ENCODE measurements at regions not wholly inside any gene's neighbourhood (a gene's known extent, or its start where the extent isn't known, plus 50 kb on each side); places are given as distances from the start of the nearest gene placed in this dataset.

DNA sequence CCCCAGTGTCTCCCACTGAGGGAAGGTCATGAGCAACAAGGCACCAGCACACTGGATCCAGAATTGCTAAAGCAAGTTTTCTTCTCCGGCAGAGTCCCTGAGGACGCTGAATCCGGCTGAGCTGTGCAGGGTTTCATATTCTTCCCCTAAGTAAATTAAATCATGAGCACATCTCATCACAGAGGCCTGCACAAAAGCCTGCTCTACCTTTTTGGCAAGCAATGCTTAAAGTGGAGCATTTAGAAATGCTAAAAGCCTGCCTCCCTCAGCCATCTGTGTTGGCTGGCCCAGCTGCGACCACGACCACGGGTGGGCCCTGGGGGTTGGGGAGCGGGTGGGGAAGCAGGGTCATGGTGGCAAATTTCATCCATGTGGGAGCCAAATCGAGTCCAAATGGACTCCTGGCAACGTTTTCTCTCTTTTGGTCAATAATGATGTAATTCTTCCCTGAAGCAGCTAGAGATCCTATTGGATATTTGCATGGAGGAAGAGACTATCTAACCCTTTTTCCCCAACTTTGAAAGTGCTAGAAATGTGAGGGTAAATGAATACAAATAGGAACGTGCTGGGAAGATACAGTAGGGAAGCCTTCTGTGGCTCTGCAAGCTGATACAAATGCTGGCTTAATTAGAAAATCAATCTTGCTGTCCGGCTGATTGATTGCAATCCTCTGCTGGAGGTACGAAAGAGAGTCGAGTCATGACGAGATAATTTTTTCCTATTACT lies 532.8 kb upstream of the TBL1XR1 start:
- DNase-seq, result peak; percentile 57

DNA sequence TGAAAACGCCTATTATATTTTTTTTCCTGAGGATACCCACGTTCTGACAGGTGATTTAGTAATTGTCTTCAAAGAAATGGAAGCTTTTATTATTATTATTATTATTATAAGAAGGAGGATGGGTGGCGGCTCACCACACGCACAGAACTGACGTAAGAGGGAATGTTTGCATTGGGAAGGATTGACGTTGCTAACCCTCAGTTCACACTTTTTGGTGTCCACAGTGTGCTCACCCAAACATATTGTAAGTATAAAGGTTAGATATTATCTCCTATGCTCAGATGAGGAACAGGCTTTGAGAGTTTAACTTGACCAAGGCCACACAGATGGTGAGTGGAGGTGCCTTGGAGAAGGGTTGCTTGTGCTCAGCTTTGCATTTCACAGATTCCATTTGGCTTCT lies 533.5 kb upstream of the TBL1XR1 start:
- DNase-seq, result no peak

DNA sequence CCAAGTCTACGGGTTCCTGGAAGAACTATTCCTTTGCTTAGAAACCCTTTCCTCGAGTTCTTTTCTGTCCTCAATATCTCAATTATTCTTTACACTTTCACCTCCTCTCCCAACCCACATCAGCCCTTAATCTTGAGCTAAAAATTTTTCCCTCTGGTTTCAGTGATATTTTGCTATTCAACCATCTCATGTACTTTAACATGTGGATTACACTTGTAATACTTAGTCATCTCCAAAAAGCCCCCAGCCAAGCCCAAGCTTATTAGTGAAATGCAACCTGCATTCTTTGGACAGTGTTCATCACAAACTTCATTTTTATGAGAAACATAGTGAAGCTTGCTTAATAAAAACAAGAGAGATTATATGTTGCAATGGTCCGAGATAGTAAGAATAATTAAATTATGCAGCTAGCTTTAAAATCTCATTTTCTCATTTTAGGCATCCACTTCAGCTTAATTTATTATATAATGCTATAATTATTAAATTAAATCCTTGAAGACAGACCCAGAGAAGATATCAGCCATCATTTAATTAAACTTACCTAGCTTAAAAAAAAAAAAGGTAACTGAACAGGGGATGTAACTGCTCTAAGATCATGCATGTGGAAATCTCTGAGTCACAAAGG lies 534.5 kb upstream of the TBL1XR1 start:
- no peak for DNase-seq

DNA sequence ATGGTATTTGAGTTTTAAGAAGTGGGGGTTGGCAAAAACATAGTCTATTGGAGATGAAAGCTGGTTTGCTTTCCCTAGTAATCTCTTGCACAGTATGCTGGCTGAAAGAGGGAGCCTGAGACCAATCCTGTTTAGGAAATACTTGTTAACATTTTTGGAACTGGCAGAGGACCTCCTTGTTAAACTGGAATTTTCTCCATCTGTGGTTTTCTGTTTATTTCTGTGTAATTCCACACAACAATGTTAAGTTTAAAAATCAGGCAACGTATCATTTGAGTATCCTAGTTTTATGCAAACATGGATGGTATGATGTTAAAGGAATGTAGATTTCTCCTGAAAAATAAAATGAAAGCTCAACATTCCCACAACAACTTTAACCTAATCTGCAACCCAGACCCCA lies 536.0 kb upstream of the TBL1XR1 start:
- no peak for DNase-seq

DNA sequence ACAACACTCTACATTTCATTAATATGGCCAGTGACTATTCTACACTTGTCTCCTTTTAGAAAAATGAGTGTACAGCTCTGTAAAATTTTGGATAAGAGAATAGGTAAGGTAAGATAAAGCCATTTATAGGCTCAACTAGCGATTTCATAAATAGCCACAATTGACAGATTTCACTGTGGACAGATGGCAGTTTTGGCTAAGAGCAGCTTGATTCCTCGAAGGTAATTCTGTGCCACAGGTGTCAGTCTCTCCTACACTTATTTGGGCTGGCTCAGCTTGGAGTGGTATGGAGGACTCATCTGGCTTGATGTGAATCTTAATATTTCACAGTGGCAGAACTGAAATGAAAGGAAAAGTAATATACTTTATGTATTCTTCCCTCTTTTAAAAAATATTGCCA lies 536.7 kb upstream of the TBL1XR1 start:
- DNase-seq, result peak; percentile 63

DNA sequence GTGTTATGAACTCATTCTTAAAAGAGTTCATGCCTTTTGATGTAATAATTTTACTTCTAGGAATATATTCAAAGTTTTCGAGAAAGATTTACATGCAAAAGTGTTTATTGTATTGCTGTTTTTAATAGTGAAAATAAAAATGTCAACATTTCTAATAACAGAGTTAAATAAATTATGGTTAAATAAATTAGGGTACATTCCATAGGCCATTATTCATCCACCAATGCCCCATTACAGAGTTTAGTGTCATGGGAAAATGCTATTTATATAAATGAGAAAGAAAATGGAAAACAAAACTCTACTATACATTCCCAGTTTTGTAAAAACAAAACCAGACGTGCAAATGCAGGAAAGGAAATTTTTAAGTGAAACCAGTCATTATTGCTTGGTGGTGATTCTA lies 538.1 kb upstream of the TBL1XR1 start:
- no peak for DNase-seq

DNA sequence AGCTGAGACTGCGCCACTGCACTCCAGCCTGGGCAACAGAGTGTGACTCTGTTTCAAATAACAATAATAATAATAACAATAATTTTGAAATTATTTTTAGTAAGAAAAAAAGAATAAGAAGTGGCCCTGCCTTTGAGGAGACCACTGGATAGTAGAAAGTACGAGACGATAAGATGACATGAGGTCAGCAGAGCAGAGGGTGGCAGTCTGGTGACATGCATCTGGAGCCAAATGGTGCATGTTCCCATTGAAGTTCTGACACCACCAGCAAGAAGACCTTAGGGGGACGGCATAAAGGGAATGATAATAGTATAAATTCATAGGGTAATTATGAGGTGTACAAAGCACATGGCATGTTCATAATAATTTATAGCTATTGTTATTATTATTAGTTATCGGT lies 542.2 kb upstream of the TBL1XR1 start:
- DNase-seq, result no peak

DNA sequence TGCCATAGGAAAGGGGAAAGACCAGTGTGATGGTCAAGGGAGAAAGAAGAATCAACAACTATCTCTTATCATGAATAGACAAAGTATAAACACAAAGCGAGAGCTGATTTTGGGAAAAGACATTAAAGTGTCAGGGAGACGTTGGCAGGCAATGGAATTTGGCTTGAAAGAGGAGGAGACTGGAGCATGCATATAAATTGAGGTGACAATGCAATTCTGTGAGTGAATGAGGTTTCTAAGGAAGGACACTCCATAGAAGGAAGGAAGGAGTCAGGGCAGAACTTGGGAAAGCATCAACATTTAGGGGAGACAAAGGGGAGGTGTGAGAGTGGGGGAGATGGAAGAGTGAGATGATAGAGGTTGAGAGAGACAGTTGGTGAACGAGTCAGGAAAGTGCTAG lies 543.0 kb upstream of the TBL1XR1 start:
- DNase-seq, result no peak

DNA sequence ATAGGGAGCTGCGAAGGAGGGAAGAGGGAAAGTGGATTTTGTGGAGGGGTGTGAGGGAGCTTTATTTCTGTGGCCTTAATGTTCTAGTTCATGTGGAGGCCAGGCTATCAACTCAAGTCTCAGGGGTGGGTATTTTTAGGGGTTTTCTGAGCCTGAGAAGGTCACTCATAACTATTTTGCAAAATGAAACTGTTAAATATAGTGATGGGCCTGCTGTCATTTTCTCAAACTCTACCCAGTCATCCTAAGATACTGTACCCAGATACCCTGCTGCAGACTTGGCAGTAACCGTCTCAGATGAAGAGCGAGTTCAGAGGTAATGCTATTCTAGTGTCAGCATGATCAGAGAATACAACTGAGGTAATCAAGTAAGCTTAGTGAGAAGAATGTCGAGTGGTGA lies 545.0 kb upstream of the TBL1XR1 start:
- DNase-seq, result no peak

DNA sequence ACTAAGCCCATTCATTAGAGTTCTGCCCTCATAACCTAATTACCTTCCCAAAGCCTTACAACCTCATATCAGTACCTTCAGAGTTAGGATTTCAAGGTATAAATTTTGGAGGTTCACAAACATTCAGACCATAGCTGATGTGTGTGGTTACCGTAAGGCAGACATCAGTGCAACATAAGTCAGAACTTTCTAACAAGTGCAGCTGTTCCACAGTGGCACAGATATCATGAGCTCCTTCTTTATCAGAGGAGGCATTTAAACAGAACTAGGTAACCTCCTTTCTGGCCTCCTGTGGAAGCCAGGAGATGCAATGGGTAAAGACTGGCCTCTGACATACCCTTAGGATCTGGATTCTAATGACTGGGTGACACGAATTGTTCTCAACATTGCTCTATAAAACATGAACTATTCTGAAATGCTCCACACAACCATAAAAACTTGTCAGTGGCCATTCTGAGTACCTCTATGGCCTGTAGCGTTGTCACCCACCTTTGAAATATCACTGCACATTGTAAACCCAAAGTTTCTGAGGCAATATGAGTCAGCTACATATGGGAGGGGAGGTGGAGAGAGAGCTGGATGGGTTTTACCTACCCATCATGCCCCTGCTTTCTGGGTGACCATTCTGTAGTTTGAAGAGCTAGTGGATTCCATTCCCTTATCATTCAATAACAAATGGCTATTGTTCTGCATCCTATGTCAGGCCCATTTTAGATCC lies 546.0 kb upstream of the TBL1XR1 start:
- DNase-seq, result no peak

DNA sequence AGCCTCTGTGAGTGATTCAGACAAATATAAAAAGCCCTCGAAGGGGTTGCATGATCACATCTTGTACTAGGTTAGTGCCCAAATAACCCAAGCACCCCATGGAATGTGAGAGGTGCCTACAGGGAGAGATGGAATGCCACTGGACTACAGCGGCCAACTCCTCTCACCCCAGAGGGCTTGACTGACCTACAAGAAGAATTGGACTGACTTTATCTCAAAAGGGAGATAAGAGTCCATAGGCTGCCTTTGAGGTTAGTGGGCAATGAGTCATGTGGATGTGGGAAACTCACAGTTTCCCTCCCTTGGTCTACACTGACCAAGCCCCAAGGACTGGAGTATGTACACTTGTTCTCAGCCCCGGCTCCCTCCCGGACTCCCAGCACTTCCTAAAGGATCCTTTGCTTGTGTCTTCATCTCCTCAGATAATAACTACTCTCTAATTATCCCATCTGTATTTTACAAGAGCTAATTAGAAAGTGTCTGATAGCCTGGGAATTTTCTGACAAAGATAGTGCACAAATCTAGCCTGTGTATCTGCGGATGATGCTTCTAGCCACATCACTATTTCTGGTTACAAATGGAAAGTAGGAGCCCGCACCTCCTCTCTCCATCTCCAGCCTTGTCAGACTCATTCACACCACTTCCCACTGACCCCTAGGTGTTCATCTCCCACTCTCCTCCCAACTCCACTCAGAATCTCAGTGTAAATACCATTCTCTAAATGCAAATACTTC lies 547.8 kb upstream of the TBL1XR1 start:
- no peak for DNase-seq

DNA sequence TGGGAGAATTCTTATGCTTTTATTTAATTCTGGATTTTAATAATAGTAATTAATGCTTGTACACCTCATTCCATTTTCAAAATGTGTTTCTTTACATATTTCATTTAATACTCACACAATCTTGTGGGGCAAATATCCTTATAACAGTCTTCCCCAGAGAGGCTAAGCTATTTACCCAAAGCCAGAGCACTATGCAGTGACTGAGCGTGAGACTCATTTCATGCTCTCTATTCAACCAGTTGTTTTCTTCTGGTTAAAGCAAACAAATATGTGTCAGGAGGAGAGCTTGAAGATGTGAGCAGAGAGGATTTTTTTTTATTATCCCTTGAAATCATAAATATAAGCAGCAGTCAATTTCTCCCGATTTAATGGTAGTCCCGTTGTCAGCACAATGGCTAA lies 548.3 kb upstream of the TBL1XR1 start:
- DNase-seq, result no peak

DNA sequence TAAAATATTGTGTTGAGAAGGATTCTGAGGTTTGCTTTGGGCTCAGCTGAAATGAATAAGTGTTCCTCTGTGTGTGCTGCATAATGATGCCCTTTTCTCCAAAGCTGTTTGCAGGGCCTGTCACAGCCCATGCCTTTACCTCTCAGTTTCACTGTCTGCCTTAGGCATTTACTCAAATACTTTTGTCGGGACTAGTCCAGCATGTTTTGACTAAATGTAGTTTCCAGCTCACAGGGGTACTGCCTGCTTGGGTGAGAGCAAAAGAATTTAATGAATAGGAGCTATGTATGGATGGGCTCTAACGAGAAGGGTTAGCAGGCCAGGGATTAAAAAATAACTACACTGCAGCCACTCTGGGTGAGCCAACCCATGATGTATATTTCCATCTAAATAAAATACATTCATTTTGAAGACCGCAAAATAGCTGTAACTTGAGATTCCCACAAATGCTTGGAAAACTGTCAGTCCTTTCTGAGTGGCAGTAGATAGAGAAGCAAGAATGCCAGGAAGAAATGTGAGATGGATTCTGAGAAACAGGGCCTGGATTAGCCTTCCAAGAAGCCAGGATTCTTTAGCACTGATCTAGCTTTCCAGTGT lies 549.2 kb upstream of the TBL1XR1 start:
- DNase-seq, result no peak

DNA sequence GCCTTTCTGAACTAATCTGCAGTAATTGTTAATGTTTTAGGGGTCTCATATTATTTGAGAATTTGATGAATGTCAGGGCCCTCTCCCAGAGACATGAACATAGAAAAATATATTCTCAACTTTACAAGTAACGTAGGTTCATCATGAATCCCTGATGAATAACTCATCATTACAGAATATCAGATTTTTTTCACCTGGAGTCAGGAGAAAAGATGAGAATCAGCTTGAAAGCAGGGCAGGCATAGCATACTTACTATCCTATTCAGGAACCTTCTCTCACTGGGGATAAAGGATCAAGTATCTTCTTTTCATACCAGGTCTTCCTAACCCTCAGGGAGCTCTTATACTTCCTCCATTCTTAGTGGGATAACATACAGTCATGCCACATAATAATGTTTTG lies 552.6 kb upstream of the TBL1XR1 start:
- no peak for DNase-seq

DNA sequence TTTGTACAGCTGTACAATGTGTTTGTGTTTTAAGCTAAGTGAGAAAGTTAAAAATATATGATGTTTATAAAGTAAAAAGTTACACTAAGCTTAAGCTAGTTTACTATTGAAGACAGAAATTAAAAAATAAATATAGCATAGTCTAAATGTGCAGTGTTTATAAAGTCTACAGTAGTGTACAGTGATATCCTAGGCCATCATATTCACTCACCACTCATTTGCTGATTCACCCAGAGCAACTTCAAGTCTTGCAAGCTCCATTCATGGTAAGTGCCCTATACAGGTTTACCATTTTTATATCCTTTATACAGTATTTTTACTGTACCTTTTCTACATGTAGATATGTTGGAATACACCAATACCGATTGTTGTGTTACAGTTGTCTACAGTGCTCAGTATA lies 553.2 kb upstream of the TBL1XR1 start:
- DNase-seq, result no peak

DNA sequence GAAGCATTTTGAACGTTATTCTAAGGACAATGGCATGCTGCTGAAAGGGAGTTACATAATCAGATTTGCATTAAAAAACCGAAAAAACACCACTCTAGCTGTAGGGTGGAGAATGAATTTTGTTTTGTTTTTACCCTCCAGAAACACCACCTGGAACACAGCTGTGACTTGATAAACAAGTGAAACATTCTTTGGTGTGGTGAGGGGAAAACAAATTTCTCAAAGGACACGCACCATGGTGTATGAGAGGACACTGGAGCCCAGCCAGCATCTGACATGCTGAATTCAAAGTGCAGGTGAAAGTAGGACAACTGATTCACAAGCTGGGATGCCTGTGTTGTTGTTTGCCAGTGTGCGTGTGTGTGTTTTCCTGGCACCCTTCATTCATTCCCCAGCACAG lies 554.5 kb upstream of the TBL1XR1 start:
- DNase-seq, result no peak

DNA sequence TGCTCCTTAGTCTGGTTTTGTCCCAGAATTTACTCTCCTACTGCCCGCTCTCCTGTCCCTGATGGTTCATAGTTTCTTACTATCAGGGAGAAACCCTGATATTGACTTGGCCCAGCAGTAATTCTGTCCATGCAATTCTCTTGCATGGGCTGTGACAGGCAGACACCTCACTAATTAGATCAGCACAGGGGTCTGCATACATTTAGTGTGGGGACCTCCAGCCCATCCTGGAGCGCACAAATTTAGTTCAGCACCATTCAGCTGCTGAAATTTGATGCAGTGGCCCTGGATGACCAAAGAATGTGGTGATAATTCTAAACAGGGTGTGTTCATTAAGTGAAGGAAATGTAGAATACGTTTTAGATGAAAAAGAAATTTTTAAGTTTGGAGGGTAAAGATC lies 555.5 kb upstream of the TBL1XR1 start:
- no peak for DNase-seq

DNA sequence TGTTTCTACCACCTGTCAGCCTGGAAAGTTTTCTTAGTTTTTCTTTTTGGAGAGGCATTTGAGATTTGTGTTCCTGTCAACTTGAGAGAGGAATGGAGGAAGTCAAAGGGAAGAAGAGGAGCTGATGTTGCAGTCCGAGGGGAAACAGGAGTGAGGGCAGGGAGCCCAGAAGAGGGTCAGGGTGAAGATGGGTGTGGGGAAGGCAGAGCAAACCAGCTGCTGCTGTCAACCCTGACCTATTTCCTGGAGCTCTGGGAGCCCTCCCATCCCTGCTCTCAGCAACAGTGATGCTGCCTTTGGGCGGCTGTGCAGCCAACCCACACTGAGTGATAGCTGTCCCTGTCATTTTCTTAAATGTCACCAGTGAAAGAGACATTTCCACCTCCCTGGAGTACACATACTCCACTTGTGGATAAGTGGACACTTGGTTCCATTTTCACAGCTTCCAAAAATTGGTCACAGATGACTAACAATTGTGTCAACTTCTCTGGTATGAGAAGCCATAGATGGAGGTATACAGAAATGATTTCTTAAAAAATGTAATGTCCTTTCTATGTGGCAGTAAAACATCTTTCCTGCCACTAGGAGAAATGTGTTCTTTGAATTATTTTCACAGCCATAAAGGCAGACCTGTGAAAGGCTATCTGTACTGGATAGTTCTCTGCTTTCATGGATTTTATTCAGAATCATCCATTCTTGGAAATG lies 556.3 kb upstream of the TBL1XR1 start:
- no peak for DNase-seq

DNA sequence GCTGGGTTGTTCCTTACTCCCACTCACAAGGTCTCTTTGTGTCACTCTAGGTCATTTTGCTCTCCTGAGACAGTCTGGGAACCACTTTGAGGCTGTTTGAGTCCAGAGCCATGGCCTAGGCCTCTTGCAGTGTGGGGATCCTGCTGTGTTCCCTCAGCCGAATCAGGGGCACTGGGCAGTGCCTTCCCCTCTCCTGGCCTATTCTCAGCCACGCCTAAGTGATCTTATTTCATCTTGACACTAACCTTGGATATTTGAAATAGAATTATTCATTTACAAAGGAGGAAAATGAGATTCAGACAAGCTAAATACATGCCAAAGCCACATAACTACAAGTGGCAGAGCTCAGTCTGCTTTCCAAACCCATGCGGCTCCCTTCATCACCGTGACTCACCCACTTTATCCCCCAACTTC lies 557.2 kb upstream of the TBL1XR1 start:
- DNase-seq, result no peak

DNA sequence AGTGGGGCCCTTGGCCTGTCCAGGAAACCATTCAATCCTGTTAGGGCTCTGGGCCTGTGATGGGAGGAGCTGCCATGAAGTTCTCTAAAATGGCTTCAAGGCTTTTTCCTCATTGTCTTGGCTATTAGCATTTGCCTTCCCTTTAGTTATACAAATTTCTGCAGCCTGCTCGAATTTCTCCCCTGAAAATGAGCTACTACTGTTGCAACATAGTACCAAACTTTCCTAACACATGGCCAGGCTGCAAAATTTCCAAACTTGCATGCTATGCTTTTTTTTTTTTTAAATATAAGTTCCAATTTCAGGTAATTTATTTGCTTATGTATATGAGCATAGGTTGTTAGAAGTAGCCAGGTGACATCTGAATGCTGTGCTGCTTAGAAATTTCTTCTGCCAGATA lies 560.8 kb upstream of the TBL1XR1 start:
- DNase-seq, result no peak

DNA sequence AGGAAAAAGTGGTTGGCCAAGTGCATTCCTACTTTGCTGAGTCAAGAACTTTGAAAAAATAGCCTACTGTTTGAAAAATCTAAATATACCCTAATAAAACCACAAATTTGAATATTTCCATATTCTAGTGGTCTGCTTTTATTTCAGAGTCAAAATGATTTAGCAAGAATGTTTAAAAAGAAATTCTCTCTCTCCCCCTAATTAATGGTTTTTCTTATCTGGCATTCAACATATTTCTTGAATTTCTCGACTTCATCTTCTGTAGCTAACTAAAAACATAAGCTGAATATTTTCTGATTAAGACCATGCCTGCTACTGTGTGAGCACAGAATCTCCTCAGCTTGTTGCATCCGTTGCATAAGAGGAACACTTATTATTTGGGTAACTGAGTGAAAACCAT lies 563.5 kb upstream of the TBL1XR1 start:
- no peak for DNase-seq

DNA sequence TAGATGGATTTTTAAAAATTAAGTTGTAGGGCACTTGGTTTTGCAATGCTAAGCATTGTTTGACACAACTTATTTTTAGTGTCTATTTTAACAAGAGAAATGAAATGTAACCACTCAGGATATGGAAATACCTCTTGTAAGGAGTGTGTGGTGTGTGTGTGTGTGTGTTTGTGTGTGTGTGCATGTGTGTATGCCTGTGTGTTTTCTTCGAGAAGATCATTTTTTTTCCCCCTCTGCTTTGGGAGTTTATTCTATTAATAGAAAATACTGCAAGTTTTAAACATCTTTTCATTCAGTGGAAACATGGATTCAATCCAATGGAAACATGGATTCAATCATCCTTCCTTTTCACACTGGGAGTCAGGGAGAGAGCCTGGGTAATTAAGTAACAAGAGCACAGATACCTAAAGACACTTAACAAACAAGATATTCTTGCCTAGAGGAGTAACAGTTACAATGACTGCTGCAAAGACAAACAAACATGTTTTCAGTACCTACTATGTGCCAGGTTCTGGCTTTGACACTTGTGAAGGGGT lies 567.2 kb upstream of the TBL1XR1 start:
- DNase-seq, result no peak
